ENCODE measurements at regions not wholly inside any gene's neighbourhood (a gene's known extent, or its start where the extent isn't known, plus 50 kb on each side); places are given as distances from the start of the nearest gene placed in this dataset.
"Not testable (repeated sequence)": the region's sequence is repeated elsewhere in the genome, so short reads cannot be mapped to it uniquely, and the experiment has no call there.

DNA sequence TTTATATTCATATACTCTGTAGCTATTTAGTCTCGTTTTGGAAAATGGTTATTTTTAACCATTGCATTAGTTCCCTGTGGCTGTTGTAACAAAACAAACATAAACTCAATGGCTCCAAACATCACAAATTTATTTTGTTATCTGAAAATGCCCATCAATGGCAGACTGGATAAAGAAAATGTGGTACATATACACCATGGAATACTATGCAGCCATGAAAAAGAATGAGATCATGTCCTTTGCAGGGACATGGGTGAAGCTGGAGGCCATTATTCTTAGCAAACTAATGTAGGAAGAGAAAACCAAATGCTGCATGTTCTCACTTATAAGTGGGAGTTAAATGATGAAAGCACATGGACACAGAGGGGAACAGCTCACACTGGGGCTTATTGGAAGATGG, 938.7 kb downstream of the NLGN4X start:
- DNase-seq: not testable (repeated sequence)

DNA sequence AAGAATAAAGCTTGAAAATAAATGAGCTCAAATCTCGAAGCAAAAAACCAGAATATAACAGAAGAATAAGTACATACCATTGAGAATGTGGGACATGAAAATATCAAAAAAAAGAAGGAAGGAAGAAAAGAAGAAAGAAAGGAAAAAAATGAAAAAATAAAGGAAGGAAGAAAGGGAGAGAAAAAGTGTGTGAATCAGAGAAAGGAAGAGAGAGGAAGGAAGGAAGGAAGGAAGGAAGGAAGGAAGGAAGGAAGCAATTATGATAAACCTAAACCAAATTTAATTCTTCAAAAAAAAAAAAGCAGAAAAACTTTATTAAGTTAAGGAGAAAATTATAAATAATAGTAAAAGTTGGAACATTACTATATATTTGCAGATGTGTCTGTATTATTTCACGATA, 949.8 kb downstream of the NLGN4X start:
- DNase-seq: no peak

- DNase-seq: no peak
Observed at GRCh38 chrX:5265324-5265850, 963.3 kb downstream of the NLGN4X start.

- DNase-seq: no peak
Observed at GRCh38 chrX:5250106-5250505, 978.6 kb downstream of the NLGN4X start.

DNA sequence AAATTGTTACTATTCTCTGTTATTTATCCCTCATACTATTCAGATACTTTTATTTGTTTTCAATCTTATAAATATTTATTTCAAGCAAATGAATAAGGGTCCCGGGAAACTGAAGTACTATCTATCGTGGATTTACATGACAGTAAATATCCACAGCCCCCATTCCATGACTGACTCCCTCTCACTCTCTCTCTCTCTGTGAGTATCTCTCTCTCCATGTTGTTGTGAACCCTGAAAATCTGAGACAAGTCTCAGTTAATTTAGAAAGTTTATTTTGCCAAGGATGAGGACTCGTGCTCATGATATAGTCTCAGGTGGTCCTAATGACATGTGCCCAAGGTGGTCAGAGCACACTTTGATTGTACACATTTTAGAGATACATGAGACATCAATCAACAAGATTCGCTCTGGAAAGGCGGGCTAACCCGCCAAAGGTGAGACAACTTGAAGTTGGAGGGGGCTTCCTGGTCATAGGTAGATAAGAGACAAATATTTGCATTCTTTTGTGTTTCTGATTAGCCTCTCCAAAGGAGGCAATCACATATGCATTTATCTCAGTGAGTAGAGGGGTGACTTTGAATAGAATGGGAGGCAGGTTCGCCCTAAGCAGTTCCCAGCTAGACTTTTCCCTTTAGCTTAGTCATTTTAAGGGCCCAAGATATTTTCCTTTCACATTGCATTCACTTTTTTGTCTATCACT, 986.4 kb downstream of the NLGN4X start:
- no peak for DNase-seq

DNA sequence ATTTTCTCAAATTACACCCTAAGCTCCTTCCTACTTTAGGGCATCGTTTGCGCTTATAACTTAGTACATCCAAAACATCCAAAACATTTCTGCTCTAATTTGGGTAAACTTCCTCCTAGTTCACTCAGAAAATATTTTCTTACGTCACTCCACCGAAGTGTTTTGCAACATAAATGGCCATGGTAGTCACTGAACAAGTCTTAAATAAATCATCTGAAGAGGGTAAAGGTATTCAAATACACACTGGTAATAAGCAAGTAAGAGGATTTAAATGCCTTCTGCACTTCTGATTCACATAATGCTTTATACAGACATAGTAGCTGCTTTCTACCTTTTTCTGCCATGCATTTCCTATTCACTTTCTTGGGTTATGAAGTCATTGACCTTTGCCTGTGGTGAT, 991.9 kb downstream of the NLGN4X start:
- DNase-seq: no peak

DNA sequence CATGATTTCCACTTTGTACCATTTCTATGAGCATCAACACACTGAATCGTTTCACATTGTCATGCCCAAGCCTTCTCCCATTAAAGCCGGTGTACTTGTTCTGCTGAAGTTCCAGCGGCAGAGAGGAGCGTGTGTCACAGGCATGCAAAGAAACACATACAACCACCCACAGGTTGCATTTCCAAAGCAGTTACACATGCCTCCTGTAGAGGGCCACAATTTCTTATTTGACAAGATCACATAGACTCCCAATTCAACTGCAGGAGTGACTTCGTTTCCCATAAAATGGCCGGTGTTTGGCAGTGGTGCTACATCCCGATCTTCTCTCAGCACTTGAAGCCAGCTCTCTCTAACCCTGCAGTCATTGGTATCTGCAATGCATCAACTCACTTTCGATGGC, 992.6 kb downstream of the NLGN4X start:
- DNase-seq: no peak

DNA sequence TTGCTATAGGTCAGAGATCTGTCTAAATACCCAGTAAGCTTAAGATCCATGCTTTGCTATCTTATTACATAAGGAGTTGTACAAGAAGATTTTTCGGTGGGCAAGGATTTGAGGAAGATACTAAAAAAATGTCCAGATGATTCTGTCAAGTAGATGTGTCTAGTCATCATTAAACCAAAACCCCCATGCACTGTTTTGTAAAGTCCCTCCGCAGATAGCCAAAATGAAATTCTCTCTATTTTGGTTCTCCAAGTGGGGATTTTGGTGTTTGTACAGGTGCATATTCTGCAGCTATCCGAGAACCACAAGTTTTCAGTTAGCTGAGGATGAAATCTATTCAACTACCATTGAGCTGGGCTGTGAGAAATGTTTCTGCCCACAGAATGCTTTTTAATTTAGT, 994.8 kb downstream of the NLGN4X start:
- DNase-seq: no peak

DNA sequence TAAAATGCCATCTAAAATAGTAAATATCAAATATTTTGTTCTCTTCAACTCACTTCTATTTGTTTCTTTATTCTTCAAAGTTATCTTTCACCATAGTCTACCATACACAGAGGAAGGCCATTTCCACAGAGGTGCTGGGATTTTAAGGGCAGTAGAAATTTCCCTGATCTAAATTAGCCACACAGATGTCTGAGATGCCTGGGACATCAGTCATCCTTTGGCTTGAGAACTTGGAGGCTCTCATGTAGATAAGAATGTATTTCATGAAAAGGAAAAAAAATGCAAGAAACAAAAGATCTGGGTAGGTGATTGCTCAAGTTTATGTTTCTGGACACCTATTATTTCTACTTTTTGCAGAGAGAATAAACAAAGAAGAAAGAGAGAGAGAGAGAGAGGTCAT, 1008.2 kb downstream of the NLGN4X start:
- no peak for DNase-seq

GRCh38 chrX:5194806-5195205, 1033.9 kb downstream of the NLGN4X start:
- no peak for DNase-seq

- DNase-seq: no peak
Observed at GRCh38 chrX:5180135-5180741, 1048.4 kb downstream of the NLGN4X start.

DNA sequence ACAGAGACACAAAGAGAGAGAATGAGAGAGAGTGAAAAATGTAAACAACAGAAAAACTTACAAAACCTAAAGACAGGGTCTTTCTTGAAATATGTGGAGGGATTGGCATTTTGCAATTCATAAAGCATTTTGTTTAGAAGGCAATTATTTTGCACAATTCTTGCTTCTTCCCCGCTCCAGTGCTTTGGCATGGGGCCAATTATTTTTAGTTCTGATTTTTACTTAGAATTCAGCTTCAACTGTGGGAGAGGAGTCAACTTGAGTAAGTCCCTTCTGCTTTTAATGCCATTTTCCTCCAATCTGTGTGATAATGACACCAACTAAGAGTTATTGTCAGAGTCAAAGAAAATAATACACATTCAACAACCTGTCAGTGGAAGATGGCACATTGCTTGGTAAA, 1051.9 kb downstream of the NLGN4X start:
- no peak for DNase-seq

GRCh38 chrX:5163663-5164062, 1065.0 kb downstream of the NLGN4X start:
- DNase-seq: no peak

DNA sequence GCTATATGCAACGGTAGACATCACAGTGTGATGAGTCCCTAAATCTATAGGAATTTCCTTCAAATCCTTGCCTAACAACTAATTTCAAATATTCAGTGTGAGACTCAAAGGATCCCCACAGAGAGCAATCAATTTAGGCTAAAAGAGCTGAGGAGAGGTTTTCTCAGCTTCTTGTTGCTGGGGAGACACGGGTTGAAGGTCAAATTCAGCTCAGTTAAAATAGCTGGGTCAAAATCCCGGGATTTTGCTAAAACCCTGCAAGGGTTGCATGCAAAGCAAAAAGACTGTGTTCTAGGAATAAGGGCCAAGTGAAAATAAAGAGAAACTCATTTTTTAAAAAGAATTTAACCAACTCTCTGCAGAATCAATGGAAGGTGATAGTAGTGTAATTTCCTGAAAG, 1073.4 kb downstream of the NLGN4X start:
- DNase-seq: no peak

DNA sequence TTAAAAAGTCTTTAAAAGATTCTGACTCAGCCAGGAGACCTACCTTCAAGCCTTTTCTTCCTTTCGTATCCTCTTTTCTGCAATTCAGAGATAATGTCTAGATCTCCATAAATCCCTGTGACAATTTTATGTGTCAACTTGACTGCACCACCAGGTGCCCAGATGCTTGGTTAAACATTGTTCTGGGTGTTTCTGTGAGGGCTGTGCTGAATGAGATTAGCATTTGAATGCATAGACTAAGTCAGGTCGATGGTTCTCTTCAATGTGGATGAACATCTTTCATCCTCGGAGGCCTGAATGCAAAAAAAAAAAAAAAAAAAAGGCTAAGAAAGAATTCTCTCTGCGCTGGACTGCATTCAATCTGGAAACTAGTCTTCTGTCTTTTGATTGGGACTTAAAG, 1082.7 kb downstream of the NLGN4X start:
- no peak for DNase-seq

DNA sequence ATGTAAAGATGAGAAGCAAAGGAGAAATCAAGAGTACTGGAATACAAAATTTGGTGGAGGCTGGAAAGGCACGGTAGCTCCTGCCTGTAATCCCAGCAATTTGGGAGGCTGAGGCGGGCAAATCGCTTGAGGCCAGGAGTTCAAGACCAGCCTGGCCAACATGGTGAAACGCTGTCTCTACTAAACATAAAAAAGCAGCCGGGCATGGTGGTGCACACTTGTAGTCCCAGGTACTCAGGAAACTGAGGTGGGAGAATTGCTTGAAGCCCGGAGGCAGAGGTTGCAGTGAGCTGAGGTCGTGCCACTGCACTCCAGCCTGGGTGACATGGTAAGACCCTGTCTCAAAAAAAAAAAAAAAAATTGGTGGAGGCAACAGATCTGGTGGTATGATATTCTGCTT, 1086.0 kb downstream of the NLGN4X start:
- DNase-seq: no peak

- no peak for DNase-seq
Observed at GRCh38 chrX:5122181-5122678, 1106.4 kb downstream of the NLGN4X start.

DNA sequence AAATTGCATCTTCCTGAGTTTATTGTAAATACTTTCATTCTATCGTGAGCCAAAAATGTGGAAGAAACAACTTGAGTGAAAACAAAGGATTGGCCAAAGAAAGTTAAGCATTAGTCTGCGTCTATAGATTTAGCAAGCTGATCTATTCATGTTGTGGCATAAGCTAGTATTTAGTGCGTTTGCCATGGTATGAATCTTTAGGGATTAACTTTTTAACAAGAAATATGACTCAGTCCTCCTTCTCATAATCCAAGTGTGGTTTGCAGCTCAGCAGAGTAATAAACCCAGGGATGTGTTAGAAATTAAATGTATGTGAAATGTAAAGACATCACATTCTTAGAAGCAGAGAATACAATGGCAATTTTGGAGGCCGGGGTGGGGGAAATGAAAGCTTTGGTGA, 1110.9 kb downstream of the NLGN4X start:
- DNase-seq: no peak

DNA sequence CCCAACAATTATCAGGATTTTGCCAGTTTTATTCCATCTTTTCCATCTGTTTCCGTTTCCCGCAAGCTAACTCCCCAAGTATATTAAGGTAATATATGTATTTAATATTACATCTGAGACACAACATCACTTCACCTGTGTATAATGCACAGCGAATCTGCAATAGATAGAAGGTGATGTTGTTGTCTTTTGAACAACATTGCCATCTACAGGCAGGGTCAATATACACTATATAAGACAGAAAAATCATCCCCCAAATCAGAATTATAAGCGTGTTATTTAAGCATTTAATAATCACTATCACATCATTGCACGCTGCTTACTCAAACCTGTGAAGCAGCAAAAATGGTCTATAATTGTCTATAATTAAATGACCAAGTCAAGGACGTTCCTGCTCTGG, 1115.5 kb downstream of the NLGN4X start:
- no peak for DNase-seq

GRCh38 chrX:5100004-5100403, 1128.7 kb downstream of the NLGN4X start:
- no peak for DNase-seq

- DNase-seq: no peak
Observed at GRCh38 chrX:5086388-5086787, 1142.3 kb downstream of the NLGN4X start.

DNA sequence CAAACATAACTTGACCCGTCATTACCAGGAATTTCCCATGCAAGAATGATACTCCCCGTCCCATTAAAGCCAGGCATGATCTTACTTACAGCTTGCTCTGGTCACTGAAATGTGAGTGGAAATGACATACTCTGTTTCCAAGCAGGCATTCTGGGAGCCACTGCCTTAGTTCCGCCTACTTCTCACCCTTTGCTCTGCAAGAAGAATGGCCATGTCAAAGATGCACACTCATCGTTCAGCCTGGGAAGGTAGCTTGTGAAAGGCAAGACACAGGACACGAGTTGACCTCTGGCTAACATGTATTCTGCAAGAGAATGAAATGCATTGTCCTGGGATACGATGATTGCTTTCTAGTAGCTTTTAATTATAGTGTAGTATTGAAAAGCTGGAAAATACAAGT, 1144.4 kb downstream of the NLGN4X start:
- no peak for DNase-seq

DNA sequence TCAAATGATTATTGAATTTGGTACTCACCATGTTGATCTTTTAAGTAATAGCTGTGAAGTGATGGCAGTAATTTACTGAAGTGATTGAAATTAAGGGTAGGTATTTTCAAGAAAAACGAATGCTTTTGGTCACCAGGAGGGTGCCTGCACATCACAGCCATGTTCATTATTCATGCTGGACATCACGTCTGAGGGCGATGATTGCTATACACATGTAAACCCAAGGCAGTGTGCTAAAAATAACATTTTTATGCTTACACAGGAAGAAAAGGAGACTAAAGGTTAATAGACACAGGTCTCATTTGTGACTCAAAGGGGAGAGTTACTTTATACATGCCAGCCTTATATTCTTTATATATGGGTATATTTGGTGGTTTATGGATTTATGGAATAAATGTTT, 1146.0 kb downstream of the NLGN4X start:
- no peak for DNase-seq

- DNase-seq: no peak
Observed at GRCh38 chrX:5080791-5081190, 1147.9 kb downstream of the NLGN4X start.

DNA sequence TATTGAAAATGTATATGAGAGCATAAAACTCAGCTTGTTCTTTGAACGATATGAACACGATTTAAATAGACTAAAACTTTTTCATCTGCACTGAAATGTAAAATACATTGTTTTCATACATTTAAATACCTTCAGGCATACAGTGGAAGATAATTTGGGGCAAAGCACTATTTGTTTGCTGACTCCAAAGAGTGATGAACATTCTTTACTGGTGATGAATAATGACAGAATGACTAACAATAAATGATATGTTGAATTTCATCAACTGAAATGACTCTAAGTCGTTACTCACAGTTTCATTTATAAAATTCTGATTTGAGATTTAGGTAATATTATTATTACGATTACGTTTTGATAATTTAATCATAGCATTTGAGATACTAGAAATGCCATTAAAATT, 1160.1 kb downstream of the NLGN4X start:
- no peak for DNase-seq

All from NCI-H2171 (cell line).